Liver (tissue), 8 donors: ENCODE measurements at regions not wholly inside any gene's neighbourhood (a gene's known extent, or its start where the extent isn't known, plus 50 kb on each side); places are given as distances from the start of the nearest gene placed in this dataset.
A peak's percentile ranks its signal among the peaks of the same experiment; 100 is the strongest.

Experiments
- DNase-seq: peaks from one replicate; pipeline ENCODE4 v3.0.0-alpha.2; 2017; ENCODE audit warnings: low spot score
- H3K27ac ChIP-seq, 2 donors: one replicate each; pipeline ENCODE4 v1.7.0; 2013; ENCODE audit warnings: inconsistent platforms in 2 of 2, low read length in 2 of 2, control low read depth in 1 of 2, low read depth in 1 of 2, mild to moderate bottlenecking in 1 of 2
- H3K27me3 ChIP-seq, 4 donors: one replicate each; pipeline versions ENCODE4 v1.6.1 to v1.7.0; 2013; ENCODE audit warnings: low read length in 3 of 4, inconsistent platforms in 1 of 4, mild to moderate bottlenecking in 1 of 4, moderate library complexity in 1 of 4; ENCODE audit not compliant: control insufficient read depth in 4 of 4, insufficient read depth in 4 of 4
- H3K36me3 ChIP-seq, 4 donors: one replicate each; pipeline versions ENCODE4 v1.6.1 to v1.7.0; 2013; ENCODE audit warnings: low read length in 3 of 4, mild to moderate bottlenecking in 3 of 4, low read depth in 1 of 4, moderate library complexity in 1 of 4; ENCODE audit not compliant: control insufficient read depth in 4 of 4, insufficient read depth in 3 of 4
- H3K4me1 ChIP-seq, 4 donors: one replicate each; pipeline versions ENCODE4 v1.6.1 to v1.7.0; 2013; ENCODE audit warnings: low read length in 3 of 4, mild to moderate bottlenecking in 3 of 4, moderate library complexity in 1 of 4; ENCODE audit not compliant: control insufficient read depth in 4 of 4, insufficient read depth in 4 of 4
- H3K4me3 ChIP-seq, 3 donors: one replicate each; pipeline versions ENCODE4 v1.6.1 to v1.7.0; 2013; ENCODE audit warnings: low read length in 3 of 3, control low read depth in 1 of 3, low read depth in 1 of 3, mild to moderate bottlenecking in 1 of 3
- H3K9ac ChIP-seq, 2 donors: one replicate each; pipeline ENCODE4 v1.7.0; 2013; ENCODE audit warnings: low read length in 2 of 2, mild to moderate bottlenecking in 2 of 2, moderate library complexity in 2 of 2, control low read depth in 1 of 2, low read depth in 1 of 2
- H3K9me3 ChIP-seq, 4 donors: one replicate each; pipeline versions ENCODE4 v1.6.1 to v1.7.0; 2013; ENCODE audit warnings: low read length in 3 of 4; ENCODE audit not compliant: control insufficient read depth in 4 of 4
- ATF3 ChIP-seq: IDR thresholded peaks from 2 replicates; pipeline ENCODE4 v1.6.1; 2016; ENCODE audit warnings: antibody characterized with exemption
- CTCF ChIP-seq: fragments of 150-350 bp; IDR thresholded peaks from 2 replicates; pipeline ENCODE4 v1.5.1; 2017; ENCODE audit warnings: improper control_type of control experiment, low read depth, low read length; ENCODE audit not compliant: missing input control
- EGR1 ChIP-seq, 2 donors: IDR thresholded peaks; 2 replicates each; pipeline ENCODE4 v1.6.1; 2016 to 2018; ENCODE audit warnings: antibody characterized with exemption in 2 of 2, low read depth in 2 of 2
- FOXA1 ChIP-seq: IDR thresholded peaks from 2 replicates; pipeline ENCODE4 v1.6.1; 2016; ENCODE audit warnings: antibody characterized with exemption
- FOXA2 ChIP-seq: IDR thresholded peaks from 2 replicates; pipeline ENCODE4 v1.6.1; 2016; ENCODE audit warnings: antibody characterized with exemption
- GABPA ChIP-seq, 2 donors: IDR thresholded peaks in 1 of 2; conservative IDR thresholded peaks in 1 of 2; 2 replicates each; pipeline ENCODE4 v1.6.1; 2016; ENCODE audit warnings: antibody characterized with exemption in 2 of 2, mild to moderate bottlenecking in 1 of 2, moderate library complexity in 1 of 2
- HNF4A ChIP-seq, 2 donors: conservative IDR thresholded peaks; 2 replicates each; pipeline ENCODE4 v1.6.1; 2016; ENCODE audit warnings: antibody characterized with exemption in 2 of 2, mild to moderate bottlenecking in 2 of 2
- HNF4G ChIP-seq: IDR thresholded peaks from 2 replicates; pipeline ENCODE4 v1.6.1; 2016; ENCODE audit warnings: antibody characterized with exemption
- JUND ChIP-seq, 2 donors: IDR thresholded peaks; 2 replicates each; pipeline ENCODE4 v1.6.1; 2016; ENCODE audit warnings: antibody characterized with exemption in 2 of 2
- MAX ChIP-seq: IDR thresholded peaks from 2 replicates; pipeline ENCODE4 v1.6.1; 2016; ENCODE audit warnings: antibody characterized with exemption
- NR2F2 ChIP-seq: IDR thresholded peaks from 2 replicates; pipeline ENCODE4 v1.6.1; 2016; ENCODE audit warnings: antibody characterized with exemption
- RAD21 ChIP-seq, 2 donors: IDR thresholded peaks; 2 replicates each; pipeline ENCODE4 v1.6.1; 2016; ENCODE audit warnings: antibody characterized with exemption in 2 of 2, mild to moderate bottlenecking in 2 of 2
- RXRA ChIP-seq, 2 donors: IDR thresholded peaks; 2 replicates each; pipeline ENCODE4 v1.6.1; 2017 to 2018; ENCODE audit warnings: antibody characterized with exemption in 2 of 2, mild to moderate bottlenecking in 1 of 2
- SP1 ChIP-seq: IDR thresholded peaks from 2 replicates; pipeline ENCODE4 v1.6.1; 2018; ENCODE audit warnings: antibody characterized with exemption, mild to moderate bottlenecking
- YY1 ChIP-seq: IDR thresholded peaks from 2 replicates; pipeline ENCODE4 v1.6.1; 2016; ENCODE audit warnings: antibody characterized with exemption, mild to moderate bottlenecking
- ZBTB33 ChIP-seq: IDR thresholded peaks from 2 replicates; pipeline ENCODE4 v1.6.1; 2016; ENCODE audit warnings: antibody characterized with exemption
- WGBS: extraction: QIAGEN DNeasy Blood & Tissue Kit; methylation state at CpG from one replicate; pipeline ENCODE4 v1.1.7; 2013; 5-methylcytosine and 5-hydroxymethylcytosine counted together
- donor health status: healthy.
- donor health status: healthy.
- donor health status: healthy.
- donor health status: healthy.
- donor health status: healthy.

- WGBS = under 1% methylated on average over 84 of the region's 84 CpGs
- H3K9ac ChIP-seq = peak overlapping the region; percentile 71 to 73
- H3K4me1 ChIP-seq = peaks cover 0 to 32% (median 29%) of the 10 kb centered on the region in 4 donors
- DNase-seq = peak; percentile 100
- H3K9me3 ChIP-seq = no peaks in the 10 kb centered on the region
- peak; percentile 38 for TF ChIP-seq YY1
- TF ChIP-seq HNF4G = no peak
- peak; percentile 17 for TF ChIP-seq FOXA1
- no peak for TF ChIP-seq NR2F2
- TF ChIP-seq GABPA (IDR thresholded peaks at IDR 0.05 in 1 of 2, conservative IDR thresholded peaks at IDR 0.05 in 1 of 2) = peak; percentile 69 to 92
- no peak for TF ChIP-seq CTCF
- TF ChIP-seq SP1 = peak; percentile 70
- TF ChIP-seq MAX = no peak
- TF ChIP-seq HNF4A (conservative IDR thresholded peaks at IDR 0.05) = no peak
- TF ChIP-seq EGR1 (IDR thresholded peaks at IDR 0.05; ENCODE audit: low read depth in 2 of 2) = peak in 1 of 2 donors; percentile 28
- TF ChIP-seq ATF3 = no peak
- H3K36me3 ChIP-seq = no peaks in the 10 kb centered on the region
- H3K27ac ChIP-seq = peak overlapping the region; percentile 90 to 94
- H3K27me3 ChIP-seq = no peaks in the 10 kb centered on the region
- peak overlapping the region; percentile 67 to 89 (median 85) for H3K4me3 ChIP-seq
These were observed 59.0 kb upstream of the WNT7B start for GRCh38 chr22:46035742-46036557.

- H3K9ac ChIP-seq = peak overlapping the region; percentile 71 to 73
- H3K4me3 ChIP-seq = peak overlapping the region; percentile 67 to 89 (median 85)
- H3K36me3 ChIP-seq = no peaks in the 10 kb centered on the region
- 33% methylated on average over 18 of the region's 18 CpGs for WGBS
- DNase-seq = no peak
- peaks cover 0 to 32% (median 29%) of the 10 kb centered on the region in 4 donors for H3K4me1 ChIP-seq
- no peaks in the 10 kb centered on the region for H3K27me3 ChIP-seq
- H3K27ac ChIP-seq = peak overlapping the region; percentile 90 to 94
- no peaks in the 10 kb centered on the region for H3K9me3 ChIP-seq
- TF ChIP-seq HNF4A (conservative IDR thresholded peaks at IDR 0.05) = peak in 1 of 2 donors; percentile 32
- TF ChIP-seq MAX = no peak
- TF ChIP-seq RAD21 (IDR thresholded peaks at IDR 0.05) = peak; percentile 50 to 51
These were observed 59.8 kb upstream of the WNT7B start for GRCh38 chr22:46036558-46037408.

GRCh38 chr22:46038174-46038487 lies 61.2 kb upstream of the WNT7B start:
- H3K4me3 ChIP-seq = no peak overlapping the region
- peaks cover 2 to 24% (median 18%) of the 10 kb centered on the region in 4 donors for H3K4me1 ChIP-seq
- no peaks in the 10 kb centered on the region for H3K9me3 ChIP-seq
- no peak overlapping the region for H3K9ac ChIP-seq
- 85% methylated on average over 2 of the region's 2 CpGs for WGBS
- DNase-seq = no peak
- H3K27ac ChIP-seq = no peak overlapping the region
- no peaks in the 10 kb centered on the region for H3K27me3 ChIP-seq
- no peaks in the 10 kb centered on the region for H3K36me3 ChIP-seq
- TF ChIP-seq YY1 (no peak), FOXA2 (no peak), JUND (IDR thresholded peaks at IDR 0.05) (no peak), RXRA (IDR thresholded peaks at IDR 0.05) (no peak), SP1 (no peak), NR2F2 (no peak), RAD21 (IDR thresholded peaks at IDR 0.05) (no peak), ZBTB33 (no peak), HNF4A (conservative IDR thresholded peaks at IDR 0.05) (no peak), CTCF (no peak), EGR1 (IDR thresholded peaks at IDR 0.05; ENCODE audit: low read depth in 2 of 2) (no peak), HNF4G (no peak), ATF3 (no peak), FOXA1 (no peak), GABPA (IDR thresholded peaks at IDR 0.05 in 1 of 2, conservative IDR thresholded peaks at IDR 0.05 in 1 of 2) (no peak)
